ENCODE measurements at regions not wholly inside any gene's neighbourhood (a gene's known extent, or its start where the extent isn't known, plus 50 kb on each side); places are given as distances from the start of the nearest gene placed in this dataset.

DNA sequence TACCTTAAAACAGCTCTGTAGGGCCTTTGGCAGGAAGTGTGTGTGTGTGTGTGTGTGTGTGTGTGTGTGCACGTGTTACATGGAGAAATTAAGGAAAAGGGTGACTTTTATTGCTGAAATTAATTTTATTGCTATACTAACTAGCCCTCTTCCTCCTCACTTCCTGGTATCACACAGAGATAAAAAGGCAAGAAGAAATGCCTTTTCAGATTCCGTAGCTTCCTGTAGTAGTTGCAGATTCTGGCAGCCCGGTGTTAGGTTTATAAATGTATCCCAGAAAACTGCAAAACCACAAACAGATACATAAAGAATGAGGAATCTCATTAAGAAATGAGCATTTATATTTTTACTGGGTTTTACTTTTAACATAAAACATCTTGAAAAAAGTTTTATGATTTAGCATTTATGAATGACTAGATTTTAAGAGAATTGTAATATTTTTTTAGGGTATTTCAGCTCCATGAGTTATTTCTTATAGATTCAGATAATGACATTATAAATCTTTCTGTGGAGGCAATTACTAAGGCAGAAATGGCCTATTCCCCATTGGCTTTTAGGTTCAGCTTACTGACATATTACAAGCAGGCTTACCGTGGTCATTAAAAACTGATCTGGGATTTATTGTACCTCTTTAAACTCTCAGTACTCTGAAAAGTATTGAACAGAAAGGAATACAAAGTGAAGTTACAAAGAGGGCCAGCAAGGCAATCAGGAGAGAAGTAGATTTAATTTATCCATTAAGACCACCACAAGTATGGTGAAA is 249.1 kb upstream of the TSHZ2 start:
- DNase-seq: no peak

DNA sequence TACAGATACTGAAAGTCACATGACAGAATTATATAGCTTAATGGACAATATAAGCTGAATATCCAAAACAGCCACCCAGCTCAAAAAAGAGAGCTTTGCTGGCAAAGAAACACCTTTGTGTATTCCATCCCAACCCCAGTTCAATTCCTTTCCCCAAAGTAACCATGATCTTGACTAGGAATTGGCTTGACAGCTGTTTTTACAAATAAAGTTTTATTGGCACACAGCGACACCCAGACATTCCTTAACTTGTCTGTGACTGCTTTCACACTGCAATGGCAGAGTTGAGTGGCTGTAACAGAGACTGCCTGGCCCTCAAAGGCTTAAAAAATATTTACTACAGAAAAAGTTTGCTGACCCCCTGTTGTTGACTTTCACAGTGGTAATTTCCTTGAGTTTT is 264.0 kb upstream of the TSHZ2 start:
- DNase-seq: no peak

DNA sequence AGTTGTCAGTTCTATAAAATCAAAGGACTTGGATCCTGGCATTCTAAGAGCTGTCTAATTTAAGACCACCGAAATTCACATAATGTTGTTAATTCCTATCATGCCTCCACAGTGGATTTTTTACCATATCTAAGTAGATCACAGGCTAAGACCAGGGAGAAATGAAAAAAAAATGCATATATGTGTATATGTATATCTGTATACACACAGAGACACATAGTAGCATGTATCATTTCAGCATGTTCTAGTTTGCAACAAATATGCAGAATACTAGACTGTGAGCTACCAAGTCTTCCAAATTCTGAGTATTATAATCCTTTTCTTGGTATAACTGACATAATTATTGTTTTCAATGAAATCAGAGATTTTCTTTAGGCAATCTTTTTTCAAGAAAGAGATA is 267.6 kb upstream of the TSHZ2 start:
- DNase-seq: no peak

DNA sequence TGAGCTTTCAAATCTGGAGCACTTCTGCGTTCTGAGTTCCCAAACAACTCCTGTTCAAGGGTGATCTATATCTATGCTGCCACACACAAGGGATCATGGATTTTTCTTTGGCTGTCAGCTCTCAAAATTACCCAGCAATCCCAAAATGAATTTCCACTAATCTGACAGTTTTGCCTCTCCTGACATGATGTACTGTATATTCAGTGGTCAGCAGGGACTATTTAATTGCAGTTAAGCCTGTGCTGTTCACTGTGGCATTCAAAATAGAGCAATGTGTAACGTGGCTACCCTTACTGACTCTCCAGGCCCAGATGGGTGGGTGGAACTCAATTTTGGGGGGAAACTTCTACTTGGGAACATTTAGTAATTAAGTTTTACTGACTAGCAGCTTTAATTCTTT is 283.8 kb upstream of the TSHZ2 start:
- no peak for DNase-seq

DNA sequence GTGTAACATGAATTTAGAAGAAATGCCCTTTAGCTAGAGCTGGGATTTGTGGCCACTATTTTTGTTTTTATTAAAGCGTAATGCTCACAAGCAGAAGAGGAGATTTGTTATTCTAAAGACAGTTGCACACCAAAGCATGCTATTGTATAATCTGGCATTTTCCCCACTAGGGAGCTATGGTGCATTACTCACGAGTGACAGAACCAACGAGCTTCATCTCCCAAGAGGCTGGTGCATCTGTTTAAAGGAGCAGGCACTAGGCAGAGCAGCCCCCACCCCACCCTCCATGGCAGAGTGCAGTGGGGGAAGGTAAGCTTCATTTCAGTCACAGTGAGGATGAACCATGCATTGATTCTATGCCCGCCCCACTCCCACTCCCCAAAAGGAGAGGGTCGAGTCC is 287.3 kb upstream of the TSHZ2 start:
- no peak for DNase-seq

DNA sequence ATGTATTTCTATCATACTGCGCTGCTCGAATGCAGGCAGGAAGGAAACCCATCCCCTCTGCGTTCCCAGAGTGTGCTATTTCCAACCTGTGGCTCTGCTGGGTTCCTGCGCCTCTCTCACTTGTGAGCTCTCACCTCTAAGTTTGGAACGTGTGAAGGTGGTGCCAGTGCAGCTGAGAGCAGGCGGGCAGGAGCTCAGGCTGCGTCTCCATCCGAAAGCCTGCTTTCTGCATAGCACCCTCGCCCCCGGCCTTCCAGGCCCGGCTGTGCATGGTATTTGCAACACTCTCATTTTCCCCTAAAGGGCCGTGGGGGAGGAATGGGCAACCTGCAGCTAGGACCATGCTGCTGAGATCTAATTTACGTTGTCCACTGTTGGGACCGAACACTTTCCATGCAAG is 288.0 kb upstream of the TSHZ2 start:
- DNase-seq: no peak

DNA sequence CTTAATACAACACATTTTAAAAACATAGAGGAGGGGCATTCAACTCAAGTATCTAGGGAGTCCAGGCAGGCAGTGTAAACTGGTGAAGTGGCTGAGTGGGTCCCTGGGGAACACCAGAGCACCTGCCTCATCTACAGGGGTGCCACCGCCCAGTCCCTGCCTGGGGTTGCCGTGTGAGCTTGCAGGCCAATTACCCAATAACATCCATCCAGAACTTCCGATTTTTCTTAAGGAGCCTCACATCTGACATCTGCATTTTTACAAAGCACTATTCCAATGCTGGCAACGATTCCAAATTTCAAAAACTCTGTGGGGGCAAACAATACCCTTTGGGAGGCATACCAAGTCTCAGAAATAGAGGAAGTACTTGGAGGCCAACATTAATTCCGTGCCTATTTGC is 288.4 kb upstream of the TSHZ2 start:
- DNase-seq: no peak

DNA sequence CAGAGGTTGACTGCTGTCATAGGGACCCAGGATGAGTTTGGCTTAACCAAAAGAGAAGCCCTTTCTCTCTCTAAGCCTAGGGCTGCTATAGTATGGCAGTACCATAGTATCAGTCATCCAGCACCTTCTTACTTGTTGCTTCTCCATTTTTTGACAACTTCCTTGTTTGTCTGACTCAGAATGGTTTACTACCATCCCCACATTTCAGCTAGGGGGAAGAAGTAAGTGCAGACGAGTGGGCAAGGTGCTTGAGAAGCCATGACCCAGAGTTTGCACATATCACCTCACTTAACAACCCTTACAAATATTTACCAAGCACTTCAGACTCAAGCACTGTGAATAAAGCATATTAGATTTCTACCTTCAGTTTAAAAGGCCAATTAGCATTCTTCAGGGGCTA is 289.9 kb upstream of the TSHZ2 start:
- no peak for DNase-seq

DNA sequence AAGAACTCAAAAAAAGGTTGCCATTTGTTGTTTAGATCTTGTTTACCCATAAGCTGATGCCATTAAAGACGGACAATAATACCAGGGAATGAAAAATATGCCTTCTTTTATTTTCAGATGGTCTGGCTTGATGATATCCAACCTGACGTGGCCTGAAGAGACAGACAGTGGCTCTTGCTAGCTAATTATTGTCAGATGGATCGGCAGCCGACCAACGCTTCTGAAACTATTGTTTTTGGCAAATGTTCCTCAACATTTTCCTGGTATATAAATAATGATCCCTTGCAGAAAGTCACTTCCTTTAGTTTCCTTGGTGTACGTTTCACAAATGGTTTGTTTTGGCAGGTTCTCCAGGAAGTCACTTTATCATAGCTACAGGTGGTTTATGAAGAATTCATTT is 290.9 kb upstream of the TSHZ2 start:
- no peak for DNase-seq

DNA sequence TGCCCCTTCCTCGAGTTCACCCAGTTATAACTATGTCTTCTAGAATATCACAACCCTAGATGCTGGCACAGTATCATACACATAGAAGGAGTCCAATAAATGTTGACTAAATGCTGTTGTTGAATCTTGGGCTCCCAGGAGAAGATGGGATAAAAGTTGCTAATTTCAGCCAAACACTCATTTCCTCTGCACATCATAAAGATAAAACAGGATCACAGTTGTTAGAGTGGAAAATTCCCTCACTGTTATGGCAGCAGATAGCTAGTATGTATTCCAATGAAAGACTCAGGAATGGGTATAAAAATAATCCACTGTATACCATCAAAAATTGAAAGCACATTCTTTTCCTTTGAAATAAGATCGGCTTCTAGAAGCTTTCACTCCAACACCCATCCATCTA is 294.9 kb upstream of the TSHZ2 start:
- DNase-seq: no peak

DNA sequence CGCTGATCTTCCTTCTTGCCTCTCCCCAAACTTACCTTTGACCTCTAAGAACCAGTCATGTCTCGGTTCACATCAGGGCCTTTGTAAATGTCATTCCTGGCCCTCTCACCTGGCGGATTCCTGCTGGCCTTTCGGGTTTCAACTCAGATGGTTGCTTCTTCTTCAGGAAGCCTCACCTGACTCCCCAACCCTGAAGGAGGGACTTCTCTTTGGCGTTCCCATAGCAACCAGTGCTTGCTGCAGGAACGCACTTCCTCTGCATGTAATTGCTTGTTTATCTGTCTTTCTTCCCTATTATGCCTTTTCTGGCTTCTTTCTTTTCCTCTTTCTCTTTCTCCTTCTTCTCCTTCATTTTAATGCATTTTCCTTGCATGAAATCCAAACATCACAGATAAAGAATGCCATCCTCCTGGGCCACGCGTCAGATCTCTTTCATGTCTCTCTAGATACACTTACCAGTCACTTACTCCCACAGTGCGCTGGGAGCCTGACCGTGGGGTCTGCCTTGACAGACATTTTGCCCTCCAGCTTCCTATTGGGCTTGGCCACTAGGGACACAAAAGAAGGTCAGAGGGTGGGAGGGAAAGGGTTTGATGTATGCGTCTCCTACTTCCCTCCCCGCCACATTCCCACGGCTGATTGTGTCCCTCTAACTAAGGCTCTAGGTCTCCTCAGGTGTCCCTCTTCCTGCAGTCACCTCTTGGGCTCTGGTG is 295.7 kb upstream of the TSHZ2 start:
- DNase-seq: no peak

DNA sequence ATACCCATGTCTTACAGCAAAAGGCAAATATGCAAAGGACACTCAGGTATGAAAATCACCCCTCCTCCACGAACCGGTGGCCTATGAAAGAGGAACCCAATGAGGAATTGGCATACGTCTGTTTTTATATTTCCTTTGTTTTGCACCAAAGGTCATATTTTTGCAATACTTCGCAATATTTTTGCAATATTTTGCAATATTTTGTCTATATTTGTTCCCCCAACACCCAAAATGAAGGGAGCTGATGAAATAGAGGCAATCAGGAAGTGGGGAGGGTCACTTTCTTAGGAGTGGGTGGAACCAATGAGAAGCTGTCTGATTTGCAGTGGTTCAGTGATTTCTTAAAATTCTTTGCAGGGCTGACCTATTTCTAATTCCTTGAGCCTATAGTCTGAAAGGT is 296.8 kb upstream of the TSHZ2 start:
- DNase-seq: no peak

DNA sequence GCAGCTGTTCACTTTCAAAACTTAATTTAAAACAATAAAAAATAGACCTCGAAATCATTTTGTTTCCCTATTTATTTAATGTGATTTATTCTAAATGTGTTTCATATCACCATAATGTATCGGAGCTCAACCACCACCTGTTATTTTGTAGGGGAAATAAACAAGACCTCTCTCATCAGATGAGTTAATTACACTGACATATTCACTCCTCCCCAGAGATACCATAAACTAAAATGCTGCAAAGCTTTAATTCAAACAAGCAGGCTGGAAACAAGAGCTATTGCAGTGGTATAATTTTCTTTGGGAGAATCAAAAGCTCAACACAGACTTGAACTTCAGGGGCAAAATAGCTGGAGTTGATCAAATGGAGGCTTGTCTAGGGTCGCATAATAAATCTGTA is 303.5 kb upstream of the TSHZ2 start:
- no peak for DNase-seq

DNA sequence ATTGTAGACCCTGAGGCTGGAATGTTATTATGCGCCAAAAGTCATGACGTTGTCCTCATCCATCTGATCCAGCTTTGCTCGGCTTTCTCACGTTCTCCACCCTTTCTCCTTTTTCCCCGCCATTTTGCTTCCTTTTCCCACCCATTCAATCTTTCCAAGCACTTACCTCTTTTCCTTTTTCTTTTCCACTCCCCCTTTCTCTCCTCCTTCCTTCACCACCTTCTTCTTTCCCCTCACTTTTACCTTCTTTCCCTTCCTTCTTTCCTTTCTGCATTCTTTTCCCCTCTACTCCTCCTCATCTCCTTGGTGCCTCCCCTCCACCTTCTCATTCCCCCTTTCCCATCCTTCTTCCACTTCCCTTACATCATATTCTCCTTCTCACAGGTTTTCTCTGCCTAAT is 304.8 kb upstream of the TSHZ2 start:
- no peak for DNase-seq

DNA sequence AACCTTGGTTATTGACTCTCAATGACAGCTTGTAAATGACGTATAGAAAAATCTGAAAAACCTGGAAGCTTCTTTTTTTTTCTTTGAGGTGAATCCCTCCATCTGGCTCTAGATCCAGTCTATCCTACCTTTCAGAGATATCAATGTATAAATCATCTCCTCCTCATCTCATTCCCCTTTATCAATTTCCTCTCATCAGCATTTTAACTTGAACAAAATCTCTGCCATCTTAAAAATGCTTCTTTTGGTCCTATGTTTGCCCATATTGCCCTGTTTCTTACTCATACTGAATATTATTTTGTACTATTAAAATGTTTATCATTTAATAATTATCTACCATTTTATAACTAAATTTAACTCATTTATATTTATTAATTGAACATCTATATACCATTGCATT is 306.7 kb upstream of the TSHZ2 start:
- no peak for DNase-seq

DNA sequence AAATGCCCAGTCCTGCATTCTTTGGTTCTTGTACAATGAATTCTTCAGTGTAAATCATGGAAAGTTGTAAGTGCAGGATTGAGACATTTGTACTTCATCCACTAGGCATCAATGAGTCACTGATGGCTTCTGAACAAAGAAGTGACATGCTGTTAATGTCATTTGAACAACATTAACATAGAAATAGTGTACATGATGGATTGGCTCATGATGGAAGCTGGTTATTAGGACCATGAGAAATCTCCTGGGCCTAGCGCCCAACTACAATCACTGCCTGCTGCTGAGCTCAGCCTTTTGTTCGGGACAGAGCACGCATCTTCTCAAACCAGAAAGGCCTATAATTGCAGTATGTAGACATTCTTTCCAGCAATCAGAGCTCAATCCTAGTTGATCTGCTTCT is 316.8 kb upstream of the TSHZ2 start:
- no peak for DNase-seq

DNA sequence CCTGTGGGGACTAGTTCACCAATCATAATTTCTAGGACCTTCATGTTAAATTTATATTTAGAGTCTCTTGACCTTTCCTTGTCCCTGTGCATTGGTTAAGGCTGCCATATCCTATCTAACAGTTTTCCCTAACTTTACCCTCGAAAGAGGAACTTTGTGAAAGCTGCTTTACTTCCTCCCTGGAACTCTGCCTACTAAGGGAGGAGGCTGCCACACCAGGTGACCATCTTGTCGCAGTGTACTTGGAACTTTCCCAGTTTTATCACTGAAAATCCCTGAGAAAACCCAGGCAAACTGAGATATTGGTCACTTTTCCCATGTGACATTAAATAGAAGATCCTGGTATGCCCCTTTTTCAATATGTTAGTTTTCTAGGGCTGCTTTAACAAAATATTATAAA is 317.6 kb upstream of the TSHZ2 start:
- no peak for DNase-seq

DNA sequence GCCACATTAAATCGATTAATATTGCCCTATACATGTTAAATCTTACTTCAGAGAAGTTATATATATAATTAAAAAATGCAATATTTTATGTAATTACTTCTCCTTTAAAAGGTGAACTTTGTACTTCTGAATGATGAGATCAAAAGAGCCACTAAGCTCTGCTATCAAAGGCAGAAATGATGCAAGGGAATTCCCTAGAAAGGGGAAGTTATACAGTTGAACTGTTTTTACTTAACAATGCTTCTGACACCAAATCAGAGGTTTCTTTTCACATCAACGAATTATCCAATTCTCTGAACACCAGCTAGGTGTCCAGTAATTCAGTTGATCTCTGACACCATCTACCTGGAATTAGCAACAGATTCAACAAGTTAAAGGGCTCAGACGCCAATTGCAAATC is 319.9 kb upstream of the TSHZ2 start:
- DNase-seq: no peak

DNA sequence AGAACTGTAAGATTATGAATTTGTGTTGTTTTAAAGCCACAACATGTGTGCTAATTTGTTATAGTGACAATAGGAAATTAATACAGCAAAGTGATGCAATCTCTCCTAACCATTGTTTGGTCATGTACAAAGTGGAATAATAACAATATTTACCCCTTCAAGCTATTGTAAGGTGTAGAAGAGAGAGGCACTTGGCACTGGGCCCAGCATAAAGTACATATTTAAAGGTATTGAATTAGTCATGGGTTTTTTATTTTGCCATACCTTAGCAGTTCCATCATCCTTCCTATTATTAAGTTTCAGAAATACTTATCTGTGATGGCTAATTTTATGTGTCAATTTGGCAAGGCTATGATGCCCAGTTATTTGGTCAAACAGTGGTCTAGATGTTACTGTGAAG is 322.4 kb upstream of the TSHZ2 start:
- DNase-seq: no peak

DNA sequence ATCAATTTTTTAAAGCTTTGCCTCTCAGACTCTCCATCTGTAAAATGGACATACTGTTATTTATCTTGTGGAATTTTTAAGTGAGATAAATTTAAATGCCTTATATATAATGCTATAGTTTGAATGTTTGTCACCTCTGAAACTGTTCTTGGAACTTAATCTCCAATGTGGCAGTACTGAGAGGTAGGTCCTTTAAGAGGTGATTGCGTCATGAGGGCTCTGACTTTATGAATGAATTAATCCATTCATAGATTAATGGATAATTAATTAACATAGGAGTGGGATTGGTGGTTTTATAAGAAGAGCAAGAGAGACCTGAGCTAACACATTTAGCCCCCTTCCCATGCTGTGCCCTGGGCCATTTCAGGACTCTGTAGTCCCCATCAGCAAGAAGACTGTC is 326.3 kb upstream of the TSHZ2 start:
- no peak for DNase-seq

DNA sequence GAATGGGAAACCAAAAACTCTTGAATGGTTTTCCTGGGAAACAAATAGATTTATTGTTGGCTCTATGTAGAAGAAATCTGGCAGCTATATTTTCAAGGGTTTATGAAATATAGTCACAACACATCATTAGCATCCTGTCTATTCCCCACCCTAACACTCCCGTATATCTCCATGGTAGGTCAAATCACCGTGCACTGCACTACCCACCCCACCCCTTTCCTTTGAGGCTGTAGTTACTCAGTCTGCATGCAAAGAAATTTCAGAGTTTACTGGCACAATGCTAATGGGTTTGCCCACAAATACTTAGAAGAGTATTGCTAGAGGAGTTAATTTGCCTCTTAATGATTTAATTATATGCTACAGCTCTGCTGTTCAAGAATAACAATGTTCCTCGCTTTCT is 329.1 kb upstream of the TSHZ2 start:
- no peak for DNase-seq

DNA sequence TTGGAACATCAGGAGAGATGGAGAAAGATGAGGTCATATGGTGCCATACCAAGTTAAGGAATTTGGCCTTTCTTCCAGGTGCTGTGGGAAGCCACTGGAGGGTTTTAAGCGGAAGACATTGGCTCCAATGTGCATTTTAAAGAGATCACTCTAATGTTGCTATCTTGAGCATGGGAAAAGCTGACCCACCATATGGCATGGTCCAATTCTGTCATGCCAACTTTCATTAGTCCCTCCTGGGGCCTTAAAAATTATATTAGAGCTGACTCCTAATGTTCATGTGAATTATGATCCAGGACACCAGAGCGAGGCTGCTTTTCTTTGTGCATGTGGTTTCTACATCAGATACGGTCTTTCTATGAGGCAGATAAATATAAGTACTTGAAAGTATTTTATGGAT is 335.0 kb upstream of the TSHZ2 start:
- DNase-seq: no peak

DNA sequence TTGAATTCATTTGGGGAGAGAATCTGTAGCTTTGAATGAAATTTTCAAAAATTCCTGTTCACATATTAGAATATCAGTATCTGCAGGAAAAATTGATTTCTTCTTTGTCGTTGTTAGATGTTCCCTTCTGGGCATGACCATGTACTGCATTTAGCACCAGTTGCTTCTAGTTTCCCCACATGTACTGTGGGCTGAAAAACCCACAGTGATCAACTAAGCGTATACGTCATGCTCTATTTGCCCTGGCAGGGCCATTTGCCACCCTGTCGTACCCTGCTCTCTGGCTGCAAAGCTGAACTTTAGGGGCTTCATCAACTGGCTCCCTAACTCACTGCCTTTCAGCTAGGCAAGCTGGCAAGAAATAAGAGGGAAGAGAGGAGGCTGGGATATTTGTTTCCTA is 340.7 kb upstream of the TSHZ2 start:
- DNase-seq: no peak

DNA sequence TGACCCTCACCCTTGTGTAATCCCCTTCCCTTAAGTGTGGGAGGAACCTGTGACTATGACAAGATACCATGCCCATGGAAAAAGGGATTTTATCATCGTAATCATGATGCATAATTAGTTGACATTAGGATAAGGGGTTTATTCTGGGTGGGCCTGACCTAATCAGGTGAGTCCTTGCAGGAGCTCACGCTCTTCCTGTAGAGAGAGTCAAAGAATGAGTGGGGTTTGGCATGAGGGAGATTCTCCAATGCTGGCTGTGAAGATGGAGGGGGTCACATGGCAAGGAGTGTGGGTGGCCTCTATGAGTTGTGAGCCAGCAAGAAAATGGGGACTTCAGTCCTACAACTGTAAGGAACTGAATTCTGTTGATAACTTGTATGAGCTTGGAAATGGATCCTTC is 342.0 kb upstream of the TSHZ2 start:
- no peak for DNase-seq

DNA sequence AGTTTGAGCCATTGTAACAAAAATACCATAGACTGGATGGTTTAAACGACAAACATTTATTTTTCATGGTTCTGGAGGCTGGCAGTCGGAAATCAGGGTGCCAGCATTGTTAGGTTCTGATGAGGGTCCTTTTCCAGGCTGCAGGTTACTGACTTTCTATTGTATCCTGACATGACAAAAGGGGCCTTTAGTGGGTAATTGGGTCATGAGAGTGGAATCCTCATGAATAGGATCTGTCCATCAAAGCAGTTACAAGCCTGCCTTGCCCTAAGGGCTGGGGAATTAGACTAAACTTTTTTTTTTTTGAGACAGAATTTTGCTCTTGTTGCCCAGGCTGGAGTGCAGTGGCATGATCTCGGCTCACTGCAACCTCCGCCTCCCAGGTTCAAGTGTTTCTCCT is 347.9 kb upstream of the TSHZ2 start:
- DNase-seq: no peak

Data from HCEC 1CT (cell line).